Ovary (tissue), 3 donors: ENCODE measurements at regions not wholly inside any gene's neighbourhood (a gene's known extent, or its start where the extent isn't known, plus 50 kb on each side); places are given as distances from the start of the nearest gene placed in this dataset.

Source experiments
- EP300 ChIP-seq: sonication (generic); formaldehyde crosslinking; IDR thresholded peaks from one replicate; pipeline ENCODE4 v1.6.1; 2017; ENCODE audit warnings: antibody characterized with exemption
- POLR2A ChIP-seq: fragments of 450-650 bp; IDR thresholded peaks from one replicate; pipeline ENCODE4 v1.6.1; 2017; ENCODE audit warnings: antibody characterized with exemption, mild to moderate bottlenecking, moderate library complexity
- TF ChIP-seq, protein P1 (sequence below), 3 donors: fragments of 450-650 bp in 2 of 3; fragments of 200-600 bp in 1 of 3; IDR thresholded peaks; one replicate each; pipeline versions ENCODE4 v1.5.1 to v1.8.0; 2016 to 2022; ENCODE audit warnings: antibody characterized with exemption in 3 of 3, mild to moderate bottlenecking in 1 of 3
- donor health status: DM: no; HTN: no; CAD: no.

- TF ChIP-seq, protein P1, sequence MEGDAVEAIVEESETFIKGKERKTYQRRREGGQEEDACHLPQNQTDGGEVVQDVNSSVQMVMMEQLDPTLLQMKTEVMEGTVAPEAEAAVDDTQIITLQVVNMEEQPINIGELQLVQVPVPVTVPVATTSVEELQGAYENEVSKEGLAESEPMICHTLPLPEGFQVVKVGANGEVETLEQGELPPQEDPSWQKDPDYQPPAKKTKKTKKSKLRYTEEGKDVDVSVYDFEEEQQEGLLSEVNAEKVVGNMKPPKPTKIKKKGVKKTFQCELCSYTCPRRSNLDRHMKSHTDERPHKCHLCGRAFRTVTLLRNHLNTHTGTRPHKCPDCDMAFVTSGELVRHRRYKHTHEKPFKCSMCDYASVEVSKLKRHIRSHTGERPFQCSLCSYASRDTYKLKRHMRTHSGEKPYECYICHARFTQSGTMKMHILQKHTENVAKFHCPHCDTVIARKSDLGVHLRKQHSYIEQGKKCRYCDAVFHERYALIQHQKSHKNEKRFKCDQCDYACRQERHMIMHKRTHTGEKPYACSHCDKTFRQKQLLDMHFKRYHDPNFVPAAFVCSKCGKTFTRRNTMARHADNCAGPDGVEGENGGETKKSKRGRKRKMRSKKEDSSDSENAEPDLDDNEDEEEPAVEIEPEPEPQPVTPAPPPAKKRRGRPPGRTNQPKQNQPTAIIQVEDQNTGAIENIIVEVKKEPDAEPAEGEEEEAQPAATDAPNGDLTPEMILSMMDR (IDR thresholded peaks at IDR 0.05) = no peak
- TF ChIP-seq POLR2A (no peak), EP300 (no peak)
These were observed 71.2 kb upstream of the GRID2 start for GRCh38 chr4:92232566-92232965.
